ENCODE measurements at regions not wholly inside any gene's neighbourhood (a gene's known extent, or its start where the extent isn't known, plus 50 kb on each side); places are given as distances from the start of the nearest gene placed in this dataset.

DNA sequence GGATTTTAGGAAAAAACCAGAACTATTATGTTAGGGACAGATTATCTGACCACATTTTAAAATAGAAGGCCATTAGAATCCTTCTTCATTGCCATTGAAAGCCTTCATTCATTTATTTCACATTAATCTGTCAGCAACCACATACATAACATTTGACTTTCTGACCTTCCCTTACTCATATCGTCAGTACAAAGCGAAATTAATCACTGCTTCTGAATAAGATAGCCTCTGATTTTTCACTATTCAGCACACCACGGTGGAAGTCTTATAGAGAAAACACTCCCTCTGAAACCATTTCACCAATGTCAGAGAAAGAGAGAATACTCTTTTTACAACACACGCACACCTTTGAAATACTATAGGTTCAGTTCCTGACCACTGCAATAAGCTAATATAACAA, 442.5 kb upstream of the ID4 start:
- TF ChIP-seq POLR2A (IDR thresholded peaks at IDR 0.05; ENCODE audit: borderline replicate concordance, extremely low read depth, insufficient read depth, insufficient read length) (no peak), POLR2AphosphoS5 (IDR thresholded peaks at IDR 0.05; ENCODE audit: low read depth, low read length) (no peak), RAD21 (IDR thresholded peaks at IDR 0.05; ENCODE audit: low read depth) (no peak)
- TF ChIP-seq, protein P1, sequence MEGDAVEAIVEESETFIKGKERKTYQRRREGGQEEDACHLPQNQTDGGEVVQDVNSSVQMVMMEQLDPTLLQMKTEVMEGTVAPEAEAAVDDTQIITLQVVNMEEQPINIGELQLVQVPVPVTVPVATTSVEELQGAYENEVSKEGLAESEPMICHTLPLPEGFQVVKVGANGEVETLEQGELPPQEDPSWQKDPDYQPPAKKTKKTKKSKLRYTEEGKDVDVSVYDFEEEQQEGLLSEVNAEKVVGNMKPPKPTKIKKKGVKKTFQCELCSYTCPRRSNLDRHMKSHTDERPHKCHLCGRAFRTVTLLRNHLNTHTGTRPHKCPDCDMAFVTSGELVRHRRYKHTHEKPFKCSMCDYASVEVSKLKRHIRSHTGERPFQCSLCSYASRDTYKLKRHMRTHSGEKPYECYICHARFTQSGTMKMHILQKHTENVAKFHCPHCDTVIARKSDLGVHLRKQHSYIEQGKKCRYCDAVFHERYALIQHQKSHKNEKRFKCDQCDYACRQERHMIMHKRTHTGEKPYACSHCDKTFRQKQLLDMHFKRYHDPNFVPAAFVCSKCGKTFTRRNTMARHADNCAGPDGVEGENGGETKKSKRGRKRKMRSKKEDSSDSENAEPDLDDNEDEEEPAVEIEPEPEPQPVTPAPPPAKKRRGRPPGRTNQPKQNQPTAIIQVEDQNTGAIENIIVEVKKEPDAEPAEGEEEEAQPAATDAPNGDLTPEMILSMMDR (IDR thresholded peaks at IDR 0.05 in 2 of 3, conservative IDR thresholded peaks at IDR 0.05 in 1 of 3; ENCODE audit: borderline replicate concordance in 1 of 3, insufficient read depth in 1 of 3, low read depth in 2 of 3, low read length in 2 of 3), result no peak
